Neutrophil (primary cell): ENCODE measurements at regions not wholly inside any gene's neighbourhood (a gene's known extent, or its start where the extent isn't known, plus 50 kb on each side); places are given as distances from the start of the nearest gene placed in this dataset.

Source experiments
- H3K27ac ChIP-seq: fragments of 200-600 bp; sonication (generic); 2 replicates; pipeline ENCODE4 v1.5.1; 2016; ENCODE audit warnings: mild to moderate bottlenecking, moderate library complexity
- H3K27me3 ChIP-seq: fragments of 200-600 bp; sonication (generic); 2 replicates; pipeline ENCODE4 v1.6.0; 2016; ENCODE audit warnings: mild to moderate bottlenecking
- H3K36me3 ChIP-seq: fragments of 200-600 bp; sonication (generic); 2 replicates; pipeline ENCODE4 v1.5.1; 2017
- H3K4me1 ChIP-seq, 2 experiments: fragments of 200-600 bp in 1 of 2; sonication (generic) in 1 of 2; 1 replicate in 1 of 2; 2 replicates in 1 of 2; pipeline versions ENCODE4 v1.5.1 to v1.6.1; 2013 to 2016; ENCODE audit warnings: low read depth in 1 of 2, low read length in 1 of 2, mild to moderate bottlenecking in 1 of 2, moderate library complexity in 1 of 2; ENCODE audit not compliant: control insufficient read depth in 1 of 2, insufficient read depth in 1 of 2
- H3K4me3 ChIP-seq, 2 experiments: fragments of 200-600 bp in 1 of 2; sonication (generic) in 1 of 2; 1 replicate in 1 of 2; 2 replicates in 1 of 2; pipeline ENCODE4 v1.5.1; 2013 to 2016; ENCODE audit warnings: low read depth in 1 of 2, low read length in 1 of 2, mild to moderate bottlenecking in 1 of 2, moderate library complexity in 1 of 2
- H3K9me3 ChIP-seq: fragments of 200-600 bp; sonication (generic); 2 replicates; pipeline ENCODE4 v1.5.1; 2016
- TF ChIP-seq, protein P1 (sequence below): fragments of 200-600 bp; sonication (generic); IDR thresholded peaks from 2 replicates; pipeline ENCODE4 v1.5.1; 2016; ENCODE audit warnings: antibody characterized with exemption

- H3K9me3 ChIP-seq = no peaks in the 10 kb centered on the region
- TF ChIP-seq, protein P1, sequence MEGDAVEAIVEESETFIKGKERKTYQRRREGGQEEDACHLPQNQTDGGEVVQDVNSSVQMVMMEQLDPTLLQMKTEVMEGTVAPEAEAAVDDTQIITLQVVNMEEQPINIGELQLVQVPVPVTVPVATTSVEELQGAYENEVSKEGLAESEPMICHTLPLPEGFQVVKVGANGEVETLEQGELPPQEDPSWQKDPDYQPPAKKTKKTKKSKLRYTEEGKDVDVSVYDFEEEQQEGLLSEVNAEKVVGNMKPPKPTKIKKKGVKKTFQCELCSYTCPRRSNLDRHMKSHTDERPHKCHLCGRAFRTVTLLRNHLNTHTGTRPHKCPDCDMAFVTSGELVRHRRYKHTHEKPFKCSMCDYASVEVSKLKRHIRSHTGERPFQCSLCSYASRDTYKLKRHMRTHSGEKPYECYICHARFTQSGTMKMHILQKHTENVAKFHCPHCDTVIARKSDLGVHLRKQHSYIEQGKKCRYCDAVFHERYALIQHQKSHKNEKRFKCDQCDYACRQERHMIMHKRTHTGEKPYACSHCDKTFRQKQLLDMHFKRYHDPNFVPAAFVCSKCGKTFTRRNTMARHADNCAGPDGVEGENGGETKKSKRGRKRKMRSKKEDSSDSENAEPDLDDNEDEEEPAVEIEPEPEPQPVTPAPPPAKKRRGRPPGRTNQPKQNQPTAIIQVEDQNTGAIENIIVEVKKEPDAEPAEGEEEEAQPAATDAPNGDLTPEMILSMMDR = no peak
- H3K4me1 ChIP-seq = peaks cover 3 to 5% of the 10 kb centered on the region in 2 experiments
- H3K27ac ChIP-seq = no peak overlapping the region
- H3K4me3 ChIP-seq = no peak overlapping the region
- H3K27me3 ChIP-seq = no peaks in the 10 kb centered on the region
- H3K36me3 ChIP-seq = no peaks in the 10 kb centered on the region
These were observed 229.1 kb downstream of the ESM1 start for GRCh38 chr5:54756301-54756700.

DNA sequence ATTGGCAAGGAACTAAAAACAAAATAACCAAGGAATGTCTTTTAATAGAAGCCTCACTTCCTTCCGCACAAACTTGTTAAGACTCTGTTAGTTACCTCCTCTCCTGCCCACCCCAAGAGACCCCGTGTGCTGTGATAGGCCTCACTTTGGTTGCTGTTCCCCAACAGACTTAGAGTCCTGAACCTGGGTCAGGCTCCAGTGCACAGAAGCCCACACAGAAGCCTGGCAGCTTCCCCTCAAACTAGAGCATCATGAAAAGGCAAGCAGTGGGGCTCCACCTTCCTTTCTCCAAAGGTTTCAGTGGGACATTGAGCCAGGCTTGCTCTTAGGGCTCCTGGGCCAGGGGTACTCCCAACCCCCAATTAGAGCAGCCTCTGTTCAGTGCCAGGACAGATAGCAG lies 230.5 kb downstream of the ESM1 start:
- Histone ChIP-seq H3K4me3 (no peak overlapping the region), H3K4me1 (peaks cover 3 to 5% of the 10 kb centered on the region in 2 experiments), H3K36me3 (no peaks in the 10 kb centered on the region), H3K27ac (no peak overlapping the region), H3K9me3 (no peaks in the 10 kb centered on the region), H3K27me3 (no peaks in the 10 kb centered on the region)
- TF ChIP-seq, protein P1 = no peak

DNA sequence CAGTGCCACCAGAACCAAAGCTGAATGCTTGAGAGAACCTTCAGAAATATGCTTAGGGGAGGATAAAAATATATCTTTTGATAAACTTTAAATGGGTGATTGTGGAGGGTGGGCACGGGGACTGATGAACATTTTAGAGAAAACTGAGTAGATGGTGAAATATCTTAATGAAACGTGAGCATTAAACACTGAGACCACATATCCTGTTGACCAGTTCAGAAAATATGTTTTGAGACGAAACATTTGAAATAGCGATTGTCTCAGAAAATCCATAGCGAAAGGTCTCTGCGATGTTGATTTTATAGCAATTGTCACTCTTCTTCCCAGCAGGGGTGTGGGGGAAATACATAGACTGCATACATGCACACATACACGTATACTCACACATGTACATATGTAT lies 231.0 kb downstream of the ESM1 start:
- Histone ChIP-seq H3K27me3 (no peaks in the 10 kb centered on the region), H3K36me3 (no peaks in the 10 kb centered on the region), H3K4me1 (peaks cover 3 to 5% of the 10 kb centered on the region in 2 experiments), H3K4me3 (no peak overlapping the region), H3K27ac (no peak overlapping the region), H3K9me3 (no peaks in the 10 kb centered on the region)
- TF ChIP-seq, protein P1 = no peak

GRCh38 chr5:54753753-54754152 lies 231.6 kb downstream of the ESM1 start:
- H3K4me3 ChIP-seq = no peak overlapping the region
- no peak overlapping the region for H3K27ac ChIP-seq
- no peaks in the 10 kb centered on the region for H3K36me3 ChIP-seq
- no peaks in the 10 kb centered on the region for H3K27me3 ChIP-seq
- peaks cover 3 to 5% of the 10 kb centered on the region in 2 experiments for H3K4me1 ChIP-seq
- no peaks in the 10 kb centered on the region for H3K9me3 ChIP-seq
- TF ChIP-seq, protein P1 = no peak

DNA sequence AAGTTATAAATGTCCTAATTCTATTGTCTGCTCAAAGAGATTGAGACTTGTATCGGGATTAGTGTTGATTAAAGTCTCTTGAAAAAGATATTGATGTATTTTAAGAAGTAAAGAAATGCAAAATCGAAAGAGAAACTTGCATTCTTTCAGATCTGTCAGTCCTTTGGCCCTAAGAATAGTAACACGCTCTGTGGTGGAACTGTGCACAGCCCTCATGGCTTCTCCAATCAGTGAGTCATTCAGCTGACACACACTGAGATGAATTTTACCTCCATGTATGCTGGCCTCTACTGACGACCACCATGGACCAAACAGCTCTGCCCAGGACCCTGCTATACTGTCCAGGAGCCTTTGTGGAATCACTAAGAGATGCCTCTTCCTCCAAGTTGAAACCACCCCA lies 232.4 kb downstream of the ESM1 start:
- Histone ChIP-seq H3K36me3 (no peaks in the 10 kb centered on the region), H3K27ac (no peak overlapping the region)
- TF ChIP-seq, protein P1 = no peak

GRCh38 chr5:54748527-54748926 lies 231.0 kb downstream of the SNX18 start:
- Histone ChIP-seq H3K36me3 (no peaks in the 10 kb centered on the region), H3K9me3 (no peaks in the 10 kb centered on the region), H3K4me3 (no peak overlapping the region), H3K27me3 (no peaks in the 10 kb centered on the region), H3K27ac (no peak overlapping the region), H3K4me1 (peaks cover 21 to 23% of the 10 kb centered on the region in 2 experiments)
- TF ChIP-seq, protein P1 = no peak

More for the DNA sequence above, 232.4 kb downstream of the ESM1 start:
- H3K4me1 ChIP-seq = peaks cover 3 to 5% of the 10 kb centered on the region in 2 experiments
- H3K4me3 ChIP-seq = no peak overlapping the region
- H3K9me3 ChIP-seq = no peaks in the 10 kb centered on the region
- no peaks in the 10 kb centered on the region for H3K27me3 ChIP-seq
